ENCODE measurements at regions not wholly inside any gene's neighbourhood (a gene's known extent, or its start where the extent isn't known, plus 50 kb on each side); places are given as distances from the start of the nearest gene placed in this dataset.

DNA sequence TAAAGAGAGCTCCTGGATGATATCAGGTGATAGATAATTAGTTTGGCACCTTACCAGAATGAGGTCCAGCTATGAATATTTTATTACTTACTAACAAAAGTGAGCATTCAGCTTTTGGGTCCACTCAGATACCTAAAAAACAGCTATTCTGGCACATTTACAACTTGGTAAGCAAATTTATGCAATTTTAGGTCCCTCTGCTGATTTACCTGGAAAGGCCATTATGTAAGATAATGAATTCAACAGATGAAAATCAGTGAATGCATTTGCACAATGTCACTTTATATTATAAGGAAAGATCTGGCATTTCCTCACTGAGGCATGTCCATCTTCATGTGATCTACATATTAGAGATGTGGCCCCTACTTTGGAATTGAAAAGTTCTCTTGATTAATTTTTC, 517.0 kb downstream of the SPRY1 start:
- Mint-ChIP-seq H3K27me3 (no peaks in the 10 kb centered on the region), H3K9me3 (peaks cover 0 to 3% (median 0%) of the 10 kb centered on the region in 5 donors), H3K4me3 (no peak overlapping the region), H3K27ac (no peak overlapping the region), H3K4me1 (no peaks in the 10 kb centered on the region), H3K36me3 (no peaks in the 10 kb centered on the region)
- ChIA-PET POLR2A (no interaction called here), CTCF (no interaction called here)
- no peak for DNase-seq
- no peaks in the 10 kb centered on the region for H3K4me1 ChIP-seq (ENCODE audit: insufficient read depth, low read length)
- no peaks in the 10 kb centered on the region for H3K9me3 ChIP-seq (ENCODE audit: low read length)
- H3K27me3 ChIP-seq (ENCODE audit: insufficient read depth, low read length, poor library complexity, severe bottlenecking) = no peaks in the 10 kb centered on the region
- H3K36me3 ChIP-seq (ENCODE audit: insufficient read depth, low read length) = no peaks in the 10 kb centered on the region
- H3K27ac ChIP-seq (ENCODE audit: low read depth, low read length) = no peak overlapping the region
- H3K4me3 ChIP-seq (ENCODE audit: low read length) = no peak overlapping the region

GRCh38 chr4:123916821-123917220, 520.2 kb downstream of the SPRY1 start:
- H3K27me3 Mint-ChIP-seq = no peaks in the 10 kb centered on the region
- H3K36me3 Mint-ChIP-seq = no peaks in the 10 kb centered on the region
- H3K4me1 ChIP-seq (ENCODE audit: insufficient read depth, low read length) = no peaks in the 10 kb centered on the region
- H3K4me3 ChIP-seq (ENCODE audit: low read length) = no peak overlapping the region
- no peak overlapping the region for H3K4me3 Mint-ChIP-seq
- no peaks in the 10 kb centered on the region for H3K4me1 Mint-ChIP-seq
- POLR2A ChIA-PET = no interaction called here
- H3K9me3 Mint-ChIP-seq = peaks cover 0 to 2% (median 0%) of the 10 kb centered on the region in 5 donors
- H3K9me3 ChIP-seq (ENCODE audit: low read length) = no peaks in the 10 kb centered on the region
- no peaks in the 10 kb centered on the region for H3K36me3 ChIP-seq (ENCODE audit: insufficient read depth, low read length)
- DNase-seq = no peak
- CTCF ChIA-PET = no interaction called here
- H3K27me3 ChIP-seq (ENCODE audit: insufficient read depth, low read length, poor library complexity, severe bottlenecking) = no peaks in the 10 kb centered on the region
- H3K27ac Mint-ChIP-seq = no peak overlapping the region
- H3K27ac ChIP-seq (ENCODE audit: low read depth, low read length) = no peak overlapping the region

DNA sequence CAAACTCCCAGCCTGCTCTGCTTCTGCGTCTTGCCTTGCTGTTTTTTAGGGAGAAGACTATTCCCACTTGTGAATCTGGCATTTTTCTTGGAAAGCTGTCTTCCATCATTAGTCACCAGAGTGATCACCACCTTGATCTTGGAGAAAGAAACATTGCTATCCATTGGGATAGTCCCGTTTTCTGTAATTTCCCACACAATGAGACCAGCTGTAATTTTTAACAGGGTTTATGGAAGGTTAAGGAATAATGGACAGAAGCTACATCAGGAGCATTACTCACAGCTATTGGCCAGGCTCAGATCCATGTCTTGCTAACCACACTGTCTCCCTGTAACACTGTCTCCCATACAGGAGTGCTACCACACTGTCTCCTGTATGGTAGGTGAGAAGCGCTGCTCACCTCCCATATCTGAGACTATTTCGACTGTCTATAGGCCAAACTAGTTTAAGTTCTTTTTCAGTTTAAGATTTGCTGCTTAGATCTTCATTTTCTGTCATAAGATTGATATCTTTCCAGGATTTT, 523.0 kb downstream of the SPRY1 start:
- no peaks in the 10 kb centered on the region for H3K4me1 ChIP-seq (ENCODE audit: insufficient read depth, low read length)
- H3K27ac Mint-ChIP-seq = no peak overlapping the region
- H3K36me3 ChIP-seq (ENCODE audit: insufficient read depth, low read length) = no peaks in the 10 kb centered on the region
- no peaks in the 10 kb centered on the region for H3K36me3 Mint-ChIP-seq
- ChIA-PET POLR2A (no interaction called here), CTCF (no interaction called here)
- DNase-seq = no peak
- no peaks in the 10 kb centered on the region for H3K27me3 ChIP-seq (ENCODE audit: insufficient read depth, low read length, poor library complexity, severe bottlenecking)
- no peak overlapping the region for H3K27ac ChIP-seq (ENCODE audit: low read depth, low read length)
- no peaks in the 10 kb centered on the region for H3K4me1 Mint-ChIP-seq
- no peaks in the 10 kb centered on the region for H3K27me3 Mint-ChIP-seq
- H3K9me3 Mint-ChIP-seq = no peaks in the 10 kb centered on the region
- no peak overlapping the region for H3K4me3 ChIP-seq (ENCODE audit: low read length)
- no peaks in the 10 kb centered on the region for H3K9me3 ChIP-seq (ENCODE audit: low read length)
- no peak overlapping the region for H3K4me3 Mint-ChIP-seq

- H3K36me3 ChIP-seq (ENCODE audit: insufficient read depth, low read length) = no peaks in the 10 kb centered on the region
- Mint-ChIP-seq H3K27ac (no peak overlapping the region), H3K4me3 (no peak overlapping the region), H3K36me3 (no peaks in the 10 kb centered on the region), H3K27me3 (peaks cover 0 to 5% of the 10 kb centered on the region in 2 donors), H3K9me3 (no peaks in the 10 kb centered on the region), H3K4me1 (no peaks in the 10 kb centered on the region)
- ChIA-PET POLR2A (no interaction called here), CTCF (no interaction called here)
- no peak overlapping the region for H3K4me3 ChIP-seq (ENCODE audit: low read length)
- H3K9me3 ChIP-seq (ENCODE audit: low read length) = no peaks in the 10 kb centered on the region
- DNase-seq = no peak
- H3K4me1 ChIP-seq (ENCODE audit: insufficient read depth, low read length) = no peaks in the 10 kb centered on the region
- no peaks in the 10 kb centered on the region for H3K27me3 ChIP-seq (ENCODE audit: insufficient read depth, low read length, poor library complexity, severe bottlenecking)
- H3K27ac ChIP-seq (ENCODE audit: low read depth, low read length) = no peak overlapping the region
Observed at GRCh38 chr4:123921339-123921738, 524.7 kb downstream of the SPRY1 start.

DNA sequence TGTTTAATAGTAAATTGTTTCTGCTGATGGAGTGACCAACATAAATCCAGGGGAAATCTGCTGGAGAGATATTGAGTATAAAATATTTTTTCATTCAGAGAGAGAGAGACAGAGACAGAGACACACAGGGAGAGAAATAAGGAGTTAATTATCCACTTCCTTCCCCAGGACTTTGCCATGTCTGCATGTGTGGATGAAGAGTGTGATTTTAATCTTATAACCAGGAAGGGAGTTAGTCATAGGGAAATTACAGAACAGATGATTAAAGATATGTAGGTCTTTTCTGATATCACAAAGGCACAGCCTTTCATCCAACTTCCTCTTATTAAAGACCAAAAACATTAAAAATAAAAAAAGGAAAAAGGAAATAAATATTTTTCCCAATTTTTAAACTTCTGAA, 526.3 kb downstream of the SPRY1 start:
- DNase-seq = no peak
- H3K4me1 ChIP-seq (ENCODE audit: insufficient read depth, low read length) = no peaks in the 10 kb centered on the region
- H3K27me3 ChIP-seq (ENCODE audit: insufficient read depth, low read length, poor library complexity, severe bottlenecking) = no peaks in the 10 kb centered on the region
- no peak overlapping the region for H3K4me3 Mint-ChIP-seq
- H3K27ac ChIP-seq (ENCODE audit: low read depth, low read length) = no peak overlapping the region
- ChIA-PET POLR2A (no interaction called here), CTCF (no interaction called here)
- H3K36me3 ChIP-seq (ENCODE audit: insufficient read depth, low read length) = no peaks in the 10 kb centered on the region
- no peak overlapping the region for H3K4me3 ChIP-seq (ENCODE audit: low read length)
- H3K4me1 Mint-ChIP-seq = no peaks in the 10 kb centered on the region
- no peaks in the 10 kb centered on the region for H3K9me3 ChIP-seq (ENCODE audit: low read length)
- no peaks in the 10 kb centered on the region for H3K9me3 Mint-ChIP-seq
- no peaks in the 10 kb centered on the region for H3K36me3 Mint-ChIP-seq
- H3K27ac Mint-ChIP-seq = no peak overlapping the region
- H3K27me3 Mint-ChIP-seq = peaks cover under 1 to 5% of the 10 kb centered on the region in 2 donors

DNA sequence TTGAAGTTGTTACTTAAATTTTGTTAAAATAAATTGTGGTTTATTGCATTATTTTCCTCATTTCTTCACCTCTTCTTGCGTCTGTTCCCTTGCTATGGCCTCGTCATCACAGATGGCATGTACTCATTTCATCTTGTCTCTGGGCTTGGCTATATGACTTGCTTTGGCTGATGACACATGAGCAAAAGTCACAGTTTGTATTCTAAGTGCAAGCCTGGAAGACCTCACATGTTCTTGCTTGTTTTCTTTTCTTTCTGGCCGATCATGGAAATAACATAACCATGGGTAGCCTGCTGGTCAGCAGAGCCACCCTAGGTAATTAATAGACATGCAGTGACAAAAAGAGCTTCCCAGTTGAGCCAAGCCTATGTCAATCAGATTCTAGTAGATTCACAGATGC, 527.9 kb downstream of the SPRY1 start:
- no peak overlapping the region for H3K27ac Mint-ChIP-seq
- POLR2A ChIA-PET = no interaction called here
- no peaks in the 10 kb centered on the region for H3K9me3 Mint-ChIP-seq
- H3K9me3 ChIP-seq (ENCODE audit: low read length) = no peaks in the 10 kb centered on the region
- H3K27me3 Mint-ChIP-seq = peaks cover 2 to 5% of the 10 kb centered on the region in 2 donors
- no peaks in the 10 kb centered on the region for H3K4me1 Mint-ChIP-seq
- no peak overlapping the region for H3K4me3 ChIP-seq (ENCODE audit: low read length)
- CTCF ChIA-PET = no interaction called here
- no peak overlapping the region for H3K4me3 Mint-ChIP-seq
- DNase-seq = no peak
- no peaks in the 10 kb centered on the region for H3K36me3 Mint-ChIP-seq
- H3K36me3 ChIP-seq (ENCODE audit: insufficient read depth, low read length) = no peaks in the 10 kb centered on the region
- H3K4me1 ChIP-seq (ENCODE audit: insufficient read depth, low read length) = no peaks in the 10 kb centered on the region
- H3K27ac ChIP-seq (ENCODE audit: low read depth, low read length) = no peak overlapping the region
- no peaks in the 10 kb centered on the region for H3K27me3 ChIP-seq (ENCODE audit: insufficient read depth, low read length, poor library complexity, severe bottlenecking)

DNA sequence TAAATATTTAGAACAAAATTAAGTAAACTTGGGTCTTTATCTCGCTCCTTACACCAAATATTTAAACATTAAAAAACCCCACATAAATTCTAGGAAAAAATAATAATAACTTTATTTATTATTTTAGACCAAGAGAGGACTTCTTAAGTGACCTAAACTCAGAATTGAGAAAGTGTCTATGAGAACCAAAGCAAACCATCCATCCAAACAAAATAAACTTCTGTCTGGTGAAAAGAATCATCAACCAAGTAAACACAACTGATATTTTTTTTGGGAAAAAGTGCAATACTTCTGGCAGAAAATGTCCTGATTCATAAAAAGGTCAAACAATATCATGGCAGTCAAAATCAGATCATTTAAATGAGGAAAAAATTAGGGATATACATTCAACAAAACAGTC, 533.0 kb downstream of the SPRY1 start:
- Histone ChIP-seq H3K36me3 (ENCODE audit: insufficient read depth, low read length) (no peaks in the 10 kb centered on the region), H3K9me3 (ENCODE audit: low read length) (no peaks in the 10 kb centered on the region), H3K4me1 (ENCODE audit: insufficient read depth, low read length) (no peaks in the 10 kb centered on the region), H3K4me3 (ENCODE audit: low read length) (no peak overlapping the region), H3K27ac (ENCODE audit: low read depth, low read length) (no peak overlapping the region), H3K27me3 (ENCODE audit: insufficient read depth, low read length, poor library complexity, severe bottlenecking) (no peaks in the 10 kb centered on the region)
- no peaks in the 10 kb centered on the region for H3K36me3 Mint-ChIP-seq
- H3K9me3 Mint-ChIP-seq = peaks cover 0 to under 1% (median 0%) of the 10 kb centered on the region in 5 donors
- H3K4me1 Mint-ChIP-seq = no peaks in the 10 kb centered on the region
- DNase-seq = no peak
- peaks cover 3 to 5% of the 10 kb centered on the region in 2 donors for H3K27me3 Mint-ChIP-seq
- ChIA-PET POLR2A (no interaction called here), CTCF (no interaction called here)
- H3K27ac Mint-ChIP-seq = no peak overlapping the region
- no peak overlapping the region for H3K4me3 Mint-ChIP-seq

DNA sequence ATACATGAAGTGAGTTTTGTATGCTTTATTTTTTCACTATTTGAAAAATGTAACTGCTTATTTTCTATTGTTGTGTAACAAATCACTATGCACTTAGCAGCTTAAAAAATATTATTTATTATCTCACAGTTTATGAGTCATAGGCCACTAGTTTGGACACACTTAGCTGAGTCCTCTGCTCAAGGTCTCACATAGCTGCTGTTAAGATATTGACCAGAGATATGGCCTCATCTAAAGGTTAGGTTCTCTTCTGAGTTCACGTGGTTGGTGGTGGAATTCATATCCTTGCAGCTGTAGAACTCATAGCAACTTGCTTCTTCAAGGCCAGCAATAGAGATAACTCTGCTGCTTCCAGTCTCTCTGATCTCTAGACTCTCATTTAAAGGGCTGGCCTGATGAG, 534.4 kb downstream of the SPRY1 start:
- Histone ChIP-seq H3K27me3 (ENCODE audit: insufficient read depth, low read length, poor library complexity, severe bottlenecking) (no peaks in the 10 kb centered on the region), H3K36me3 (ENCODE audit: insufficient read depth, low read length) (no peaks in the 10 kb centered on the region), H3K4me3 (ENCODE audit: low read length) (no peak overlapping the region), H3K27ac (ENCODE audit: low read depth, low read length) (no peak overlapping the region), H3K9me3 (ENCODE audit: low read length) (no peaks in the 10 kb centered on the region), H3K4me1 (ENCODE audit: insufficient read depth, low read length) (no peaks in the 10 kb centered on the region)
- H3K36me3 Mint-ChIP-seq = no peaks in the 10 kb centered on the region
- ChIA-PET CTCF (no interaction called here), POLR2A (no interaction called here)
- peaks cover 0 to 3% of the 10 kb centered on the region in 2 donors for H3K27me3 Mint-ChIP-seq
- no peaks in the 10 kb centered on the region for H3K4me1 Mint-ChIP-seq
- no peak overlapping the region for H3K4me3 Mint-ChIP-seq
- no peak for DNase-seq
- peaks cover 0 to 3% (median 0%) of the 10 kb centered on the region in 5 donors for H3K9me3 Mint-ChIP-seq
- no peak overlapping the region for H3K27ac Mint-ChIP-seq

DNA sequence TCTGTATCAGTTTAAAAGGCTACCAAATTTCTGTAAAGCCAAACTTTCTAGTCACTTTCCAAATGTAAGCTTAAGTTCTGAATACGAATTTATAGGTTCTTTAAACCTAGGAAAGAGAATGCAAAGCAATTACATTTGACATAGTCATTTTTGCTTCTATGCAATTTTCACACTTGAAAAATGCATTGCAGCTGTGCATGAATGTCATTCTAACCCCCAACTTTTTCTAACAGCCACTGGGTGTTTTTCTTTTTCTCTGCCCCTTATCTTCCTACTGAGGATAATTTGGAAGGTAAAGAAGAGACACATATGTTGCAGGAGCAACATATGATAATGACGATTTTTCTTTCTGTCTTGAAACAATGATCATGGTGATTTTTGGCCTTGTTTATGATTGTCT, 537.5 kb downstream of the SPRY1 start:
- no peak overlapping the region for H3K4me3 ChIP-seq (ENCODE audit: low read length)
- no peak for DNase-seq
- no peaks in the 10 kb centered on the region for H3K36me3 ChIP-seq (ENCODE audit: insufficient read depth, low read length)
- no peaks in the 10 kb centered on the region for H3K27me3 ChIP-seq (ENCODE audit: insufficient read depth, low read length, poor library complexity, severe bottlenecking)
- H3K4me1 ChIP-seq (ENCODE audit: insufficient read depth, low read length) = no peaks in the 10 kb centered on the region
- ChIA-PET POLR2A (no interaction called here), CTCF (no interaction called here)
- Mint-ChIP-seq H3K27ac (no peak overlapping the region), H3K9me3 (peaks cover 0 to 3% (median 0%) of the 10 kb centered on the region in 5 donors), H3K36me3 (no peaks in the 10 kb centered on the region), H3K4me1 (no peaks in the 10 kb centered on the region), H3K4me3 (no peak overlapping the region), H3K27me3 (peaks cover 0 to 1% of the 10 kb centered on the region in 2 donors)
- H3K27ac ChIP-seq (ENCODE audit: low read depth, low read length) = no peak overlapping the region
- H3K9me3 ChIP-seq (ENCODE audit: low read length) = no peaks in the 10 kb centered on the region
